Mucosa of stomach (tissue), 1 donor: ENCODE measurements at regions not wholly inside any gene's neighbourhood (a gene's known extent, or its start where the extent isn't known, plus 50 kb on each side); places are given as distances from the start of the nearest gene placed in this dataset.
"Not testable (repeated sequence)": the region's sequence is repeated elsewhere in the genome, so short reads cannot be mapped to it uniquely, and the experiment has no call there.

Source experiments
- H3K27me3 ChIP-seq: one replicate; pipeline ENCODE4 v1.7.0; 2013; ENCODE audit warnings: mild to moderate bottlenecking, low read length; ENCODE audit not compliant: control insufficient read depth, insufficient read depth
- H3K36me3 ChIP-seq: one replicate; pipeline ENCODE4 v1.7.0; 2013; ENCODE audit warnings: low read length; ENCODE audit not compliant: control insufficient read depth, insufficient read depth
- H3K4me1 ChIP-seq: one replicate; pipeline ENCODE4 v1.7.0; 2013; ENCODE audit warnings: mild to moderate bottlenecking, low read length; ENCODE audit not compliant: control insufficient read depth, insufficient read depth
- H3K4me3 ChIP-seq: one replicate; pipeline ENCODE4 v1.7.0; 2013; ENCODE audit warnings: low read length
- H3K9ac ChIP-seq: one replicate; pipeline ENCODE4 v1.7.0; 2013; ENCODE audit warnings: mild to moderate bottlenecking, low read length, moderate library complexity
- H3K9me3 ChIP-seq: one replicate; pipeline ENCODE4 v1.7.0; 2013; ENCODE audit warnings: mild to moderate bottlenecking, low read length, moderate library complexity; ENCODE audit not compliant: control insufficient read depth
- donor health status: Pancreatic carcinoma.

- H3K9ac ChIP-seq, H3K9me3 ChIP-seq, H3K36me3 ChIP-seq, H3K27me3 ChIP-seq, H3K4me1 ChIP-seq, H3K4me3 ChIP-seq: not testable (repeated sequence)
These were observed 316.7 kb downstream of the RPLP1 start for GRCh38 chr15:69769336-69769735.

DNA sequence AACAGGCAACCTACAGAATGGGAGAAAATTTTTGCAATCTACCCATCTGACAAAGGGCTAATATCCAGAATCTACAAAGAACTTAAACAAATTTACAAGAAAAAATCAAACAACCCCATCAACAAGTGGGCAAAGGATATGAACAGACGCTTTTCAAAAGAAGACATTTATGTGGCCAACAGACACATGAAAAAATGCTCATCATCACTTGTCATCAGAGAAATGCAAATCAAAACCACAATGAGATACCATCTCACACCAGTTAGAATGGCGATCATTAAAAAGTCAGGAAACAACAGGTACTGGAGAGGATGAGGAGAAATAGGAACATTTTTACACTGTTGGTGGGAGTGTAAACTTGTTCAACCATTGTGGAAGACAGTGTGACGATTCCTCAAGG, 321.6 kb downstream of the RPLP1 start:
- not testable (repeated sequence) for H3K9me3 ChIP-seq, H3K27me3 ChIP-seq, H3K4me3 ChIP-seq, H3K36me3 ChIP-seq, H3K9ac ChIP-seq, H3K4me1 ChIP-seq

- H3K4me3 ChIP-seq, H3K36me3 ChIP-seq, H3K27me3 ChIP-seq, H3K9me3 ChIP-seq, H3K9ac ChIP-seq, H3K4me1 ChIP-seq: not testable (repeated sequence)
These were observed 322.1 kb downstream of the RPLP1 start for GRCh38 chr15:69774711-69775110.

- Histone ChIP-seq H3K4me1 (no peaks in the 10 kb centered on the region), H3K36me3 (no peaks in the 10 kb centered on the region), H3K9ac (no peak overlapping the region), H3K27me3 (no peaks in the 10 kb centered on the region), H3K4me3 (no peak overlapping the region), H3K9me3 (no peaks in the 10 kb centered on the region)
These were observed 320.4 kb downstream of the TLE3 start for GRCh38 chr15:69777356-69777755.

DNA sequence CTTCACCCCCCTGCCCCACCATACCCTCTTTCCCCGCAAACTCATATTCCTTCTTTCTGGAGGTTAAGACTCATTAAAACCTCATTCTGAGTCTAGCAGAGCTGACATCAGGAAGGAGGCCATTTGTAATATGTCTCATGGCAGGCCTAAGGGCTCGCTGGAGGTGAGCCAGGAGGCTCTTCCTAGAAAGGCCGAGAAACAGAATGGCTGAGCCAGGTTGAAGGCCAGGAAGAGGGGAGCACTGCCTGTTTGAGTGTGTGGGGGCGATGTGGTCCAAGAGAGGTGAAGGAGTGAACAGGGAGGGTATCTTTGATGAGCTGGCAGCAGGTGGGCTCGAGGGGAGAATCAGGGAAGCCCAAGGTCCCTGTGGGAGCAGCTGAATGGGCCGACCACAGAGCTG, 317.3 kb downstream of the TLE3 start:
- H3K36me3 ChIP-seq: no peaks in the 10 kb centered on the region
- no peak overlapping the region for H3K9ac ChIP-seq
- H3K4me1 ChIP-seq: no peaks in the 10 kb centered on the region
- no peaks in the 10 kb centered on the region for H3K9me3 ChIP-seq
- no peak overlapping the region for H3K4me3 ChIP-seq
- no peaks in the 10 kb centered on the region for H3K27me3 ChIP-seq

DNA sequence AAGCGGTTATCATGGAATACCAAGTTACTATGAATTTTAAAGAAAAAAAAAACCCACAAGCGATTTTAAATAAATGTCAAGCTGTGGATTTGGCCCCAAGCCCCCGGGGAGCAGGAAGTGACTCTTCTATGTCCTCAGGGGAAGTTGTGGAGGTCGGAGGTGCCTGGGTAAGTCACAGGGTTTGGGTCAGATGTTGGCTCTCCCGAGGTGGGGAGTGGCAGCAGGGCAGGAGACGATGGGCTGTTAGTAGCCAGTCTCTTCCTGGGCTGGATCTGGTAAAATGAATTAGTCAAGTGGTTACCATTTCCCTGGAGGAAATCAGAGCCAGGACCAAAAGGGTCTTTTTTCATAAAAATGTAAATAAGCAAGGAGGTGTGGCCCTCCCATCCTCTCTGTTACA, 316.7 kb downstream of the TLE3 start:
- H3K4me3 ChIP-seq: no peak overlapping the region

DNA sequence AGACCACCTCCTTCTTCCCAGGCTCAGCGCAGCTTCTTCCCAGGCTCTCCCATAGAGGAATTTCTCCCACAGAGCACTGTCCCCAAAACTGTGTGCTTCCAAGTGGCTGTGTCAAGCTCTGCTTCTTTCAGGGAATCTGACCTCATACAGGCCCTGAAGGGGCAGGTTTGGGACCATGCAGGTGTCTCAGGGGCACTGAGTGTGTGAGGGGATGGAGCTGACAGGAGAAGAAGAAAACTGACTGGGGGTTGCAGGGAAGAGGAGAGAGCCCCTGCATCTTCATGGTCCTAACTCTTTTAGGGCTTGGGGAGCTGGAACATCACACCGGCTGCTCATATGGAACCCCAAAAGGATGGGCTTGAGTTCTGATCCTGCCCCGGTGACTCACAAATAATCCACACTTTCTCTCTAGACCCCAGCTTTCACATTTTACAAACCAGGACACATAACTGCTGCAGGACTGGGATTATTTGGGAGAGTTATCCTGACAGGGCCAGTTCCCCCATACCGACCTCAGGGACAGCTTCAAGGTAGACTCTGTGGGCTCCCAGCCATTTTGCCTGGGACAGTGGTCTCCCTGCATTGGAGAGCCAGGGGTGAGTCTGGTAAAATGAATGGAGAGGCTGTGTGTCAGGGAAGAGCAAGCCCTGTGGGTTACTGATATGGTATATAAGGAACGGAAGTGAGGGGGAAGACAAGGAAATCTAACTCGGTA, 316.1 kb downstream of the TLE3 start:
- no peak overlapping the region for H3K9ac ChIP-seq
- H3K36me3 ChIP-seq: no peaks in the 10 kb centered on the region
- no peaks in the 10 kb centered on the region for H3K27me3 ChIP-seq
- no peaks in the 10 kb centered on the region for H3K9me3 ChIP-seq
- no peak overlapping the region for H3K4me3 ChIP-seq
- H3K4me1 ChIP-seq: no peaks in the 10 kb centered on the region

More for the DNA sequence above, 316.7 kb downstream of the TLE3 start:
- Histone ChIP-seq H3K9ac (no peak overlapping the region), H3K9me3 (no peaks in the 10 kb centered on the region), H3K36me3 (no peaks in the 10 kb centered on the region), H3K4me1 (no peaks in the 10 kb centered on the region), H3K27me3 (no peaks in the 10 kb centered on the region)

- Histone ChIP-seq H3K4me3 (no peak overlapping the region), H3K4me1 (no peaks in the 10 kb centered on the region), H3K27me3 (no peaks in the 10 kb centered on the region), H3K9ac (no peak overlapping the region), H3K9me3 (no peaks in the 10 kb centered on the region), H3K36me3 (no peaks in the 10 kb centered on the region)
These were observed 315.5 kb downstream of the TLE3 start for GRCh38 chr15:69782139-69782658.

DNA sequence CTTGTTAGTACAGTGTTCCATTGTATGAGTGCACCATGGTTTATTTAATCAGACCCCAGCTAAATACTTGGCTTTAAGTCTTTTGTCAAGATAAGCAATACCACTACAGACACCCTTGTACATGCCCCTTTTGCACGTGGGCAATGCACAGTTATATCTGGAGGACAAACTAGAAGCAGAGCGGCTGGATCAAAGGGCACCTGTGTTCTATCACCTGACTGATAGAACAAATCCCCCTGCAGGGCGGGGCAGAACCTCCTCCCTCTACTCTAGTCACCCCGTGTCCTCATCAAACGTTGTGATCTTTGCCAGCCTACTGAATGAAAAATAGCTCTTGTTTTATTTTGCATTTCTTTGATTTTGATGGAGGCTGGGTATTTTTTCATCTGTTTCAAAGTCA, 314.9 kb downstream of the TLE3 start:
- no peaks in the 10 kb centered on the region for H3K27me3 ChIP-seq
- H3K36me3 ChIP-seq: no peaks in the 10 kb centered on the region
- H3K9ac ChIP-seq: no peak overlapping the region
- H3K9me3 ChIP-seq: no peaks in the 10 kb centered on the region
- no peaks in the 10 kb centered on the region for H3K4me1 ChIP-seq
- no peak overlapping the region for H3K4me3 ChIP-seq

DNA sequence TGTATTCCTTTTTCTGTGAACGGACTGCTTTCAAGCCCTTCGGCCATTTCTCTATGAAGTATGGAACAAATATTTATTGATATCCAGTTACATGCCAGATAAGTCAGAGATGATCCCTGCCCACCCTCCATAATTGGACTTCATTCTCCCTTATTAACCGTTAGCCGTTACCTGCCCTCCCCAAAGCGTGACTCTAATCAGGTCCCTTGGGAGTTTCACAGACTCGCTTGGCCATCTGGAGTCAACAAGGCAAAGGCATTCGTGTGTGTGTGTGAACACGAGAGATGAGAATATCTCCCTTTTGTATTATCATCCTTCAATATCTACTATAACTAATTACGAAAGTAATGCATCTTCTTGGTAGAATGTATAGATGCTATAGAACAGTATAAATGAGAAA, 314.5 kb downstream of the TLE3 start:
- H3K36me3 ChIP-seq: no peaks in the 10 kb centered on the region

DNA sequence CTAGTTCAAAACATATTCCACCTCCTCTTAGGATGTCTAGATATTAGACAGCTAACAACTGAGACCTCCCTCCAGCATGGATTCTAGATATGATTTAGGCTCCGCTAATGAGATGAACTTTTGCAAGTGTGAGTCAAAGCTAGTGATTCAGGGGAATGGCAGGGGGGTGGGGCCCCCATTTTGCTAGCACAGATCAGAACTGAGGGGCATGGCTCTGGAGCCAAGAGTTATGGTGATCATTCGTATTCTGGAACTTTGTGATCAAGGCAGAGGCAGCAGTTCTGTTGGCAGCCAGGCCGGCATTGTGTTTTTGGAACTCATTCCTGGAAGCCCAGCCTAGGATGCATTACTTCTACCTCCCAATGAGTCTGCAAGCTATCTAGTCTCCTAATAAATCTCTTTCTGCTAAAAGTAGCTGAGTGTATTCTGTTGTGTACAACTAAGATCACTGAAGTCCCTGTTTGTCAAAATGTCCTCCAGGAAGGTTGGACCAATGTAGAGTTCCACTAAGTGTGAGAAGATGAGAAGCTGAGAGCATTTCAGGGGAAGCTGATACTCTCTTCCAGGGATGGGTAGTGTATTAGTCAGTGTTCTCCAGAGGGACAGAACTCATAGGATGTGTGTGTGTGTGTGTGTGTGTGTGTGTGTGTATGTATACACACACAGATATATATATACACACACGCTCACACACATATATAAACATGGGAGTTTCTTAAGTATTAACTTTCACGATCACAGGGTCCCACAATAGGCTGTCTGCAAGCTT, 312.7 kb downstream of the TLE3 start:
- Histone ChIP-seq H3K4me1 (no peaks in the 10 kb centered on the region), H3K9me3 (no peaks in the 10 kb centered on the region), H3K4me3 (no peak overlapping the region), H3K36me3 (no peaks in the 10 kb centered on the region), H3K9ac (no peak overlapping the region), H3K27me3 (no peaks in the 10 kb centered on the region)

More for the DNA sequence above, 314.5 kb downstream of the TLE3 start:
- Histone ChIP-seq H3K9me3 (no peaks in the 10 kb centered on the region), H3K27me3 (no peaks in the 10 kb centered on the region), H3K4me1 (no peaks in the 10 kb centered on the region), H3K9ac (no peak overlapping the region), H3K4me3 (no peak overlapping the region)

GRCh38 chr15:69786136-69786701, 311.5 kb downstream of the TLE3 start:
- Histone ChIP-seq H3K9me3 (no peaks in the 10 kb centered on the region), H3K36me3 (no peaks in the 10 kb centered on the region), H3K4me1 (no peaks in the 10 kb centered on the region), H3K4me3 (no peak overlapping the region), H3K27me3 (no peaks in the 10 kb centered on the region), H3K9ac (no peak overlapping the region)
